Anterior cingulate cortex (tissue), 58 donors: ENCODE measurements at regions not wholly inside any gene's neighbourhood (a gene's known extent, or its start where the extent isn't known, plus 50 kb on each side); places are given as distances from the start of the nearest gene placed in this dataset.

Source experiments
- DNase-seq, 58 donors: peaks; one replicate each; lab custom pipeline; 2025; lab: John Stamatoyannopoulos, UW

GRCh38 chr16:27679899-27680298 lies 130.0 kb downstream of the KATNIP start:
- DNase-seq, result no peak

- DNase-seq, result no peak
These were observed 131.7 kb downstream of the KATNIP start for GRCh38 chr16:27681681-27682080.

DNA sequence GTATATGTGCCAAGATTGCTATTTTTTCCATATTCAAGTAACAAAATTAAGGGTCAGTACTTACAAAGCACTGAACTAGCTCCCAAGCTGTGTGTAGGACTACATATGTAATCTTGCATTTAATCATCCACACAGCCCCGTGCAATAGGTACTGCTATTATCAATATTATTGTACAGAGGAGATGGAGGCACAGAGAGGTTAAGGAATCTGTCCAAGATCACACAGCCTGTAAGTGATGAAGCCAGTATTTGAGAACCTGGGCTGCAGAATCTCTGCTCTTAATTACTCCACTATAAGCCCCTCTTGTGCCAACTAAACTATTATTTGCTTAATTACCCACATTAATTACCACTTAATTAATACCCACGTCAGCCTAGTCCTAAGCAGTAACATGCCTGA lies 134.1 kb downstream of the KATNIP start:
- no peak for DNase-seq

GRCh38 chr16:27685807-27686206 lies 135.9 kb downstream of the KATNIP start:
- DNase-seq, result no peak

DNA sequence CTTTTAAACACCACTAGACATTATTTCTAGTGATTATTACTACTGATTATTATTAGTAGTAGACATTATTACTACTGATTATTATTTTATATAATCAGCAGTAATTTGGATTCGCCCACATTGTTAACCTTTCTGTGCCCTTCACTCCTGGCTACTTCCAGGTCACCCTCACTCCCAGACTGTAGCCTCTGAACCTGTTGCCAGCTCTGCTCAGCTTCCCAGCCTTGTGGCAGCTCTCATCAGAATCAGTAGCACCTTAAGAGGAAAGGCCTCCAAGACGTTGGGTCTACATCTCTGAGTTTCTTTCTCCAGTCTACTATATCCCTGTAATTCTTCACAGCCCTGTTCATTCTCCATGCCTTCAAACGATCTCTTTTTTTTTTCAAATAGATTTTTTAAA lies 137.0 kb downstream of the KATNIP start:
- DNase-seq, result no peak

DNA sequence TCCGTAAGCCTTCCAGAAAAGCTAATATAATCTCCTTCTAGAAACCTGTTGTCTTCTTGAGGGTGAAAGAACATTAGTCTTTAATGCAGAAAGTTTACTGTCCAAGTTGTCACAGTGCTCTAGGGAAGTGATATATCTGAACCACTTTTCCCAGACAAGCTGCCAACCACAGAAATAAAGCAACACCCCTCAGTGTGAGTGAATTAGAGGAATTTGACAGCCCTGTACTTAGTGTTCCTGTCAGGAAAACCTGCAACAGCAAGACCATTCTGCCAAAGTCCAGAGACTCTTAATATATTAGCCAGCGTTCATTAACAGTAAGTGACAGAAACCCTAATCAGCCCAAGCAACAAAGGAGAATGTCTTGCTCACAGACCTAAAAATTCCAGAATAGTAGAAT lies 137.7 kb downstream of the KATNIP start:
- no peak for DNase-seq

DNA sequence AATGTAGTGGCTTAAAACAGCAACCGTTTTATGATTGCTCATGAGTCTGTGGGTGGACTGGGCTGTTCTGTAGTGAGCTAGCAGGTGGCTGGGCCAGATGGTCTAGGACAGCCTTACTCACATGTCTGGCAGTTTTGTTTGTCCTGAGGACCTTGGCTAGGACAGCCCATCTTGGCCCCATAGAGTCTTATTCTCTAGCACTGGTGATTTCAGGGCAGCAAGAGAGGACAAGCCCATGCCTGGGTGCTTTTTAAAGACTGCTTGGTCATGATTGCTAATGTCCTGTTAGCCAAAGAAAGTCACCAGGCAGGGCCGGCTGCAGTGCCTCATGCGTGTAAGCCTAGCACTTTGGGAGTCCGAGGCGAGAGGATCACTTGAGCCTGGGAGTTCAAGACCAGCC lies 139.8 kb downstream of the KATNIP start:
- DNase-seq, result peak in 22 of 58 donors; percentile 5 to 64 (median 23)

- DNase-seq, result peak in 30 of 58 donors; percentile 5 to 58 (median 19)
These were observed 140.7 kb downstream of the KATNIP start for GRCh38 chr16:27690608-27691007.

- peak in 1 of 58 donors; percentile 25 for DNase-seq
These were observed 141.8 kb downstream of the KATNIP start for GRCh38 chr16:27691721-27692120.

DNA sequence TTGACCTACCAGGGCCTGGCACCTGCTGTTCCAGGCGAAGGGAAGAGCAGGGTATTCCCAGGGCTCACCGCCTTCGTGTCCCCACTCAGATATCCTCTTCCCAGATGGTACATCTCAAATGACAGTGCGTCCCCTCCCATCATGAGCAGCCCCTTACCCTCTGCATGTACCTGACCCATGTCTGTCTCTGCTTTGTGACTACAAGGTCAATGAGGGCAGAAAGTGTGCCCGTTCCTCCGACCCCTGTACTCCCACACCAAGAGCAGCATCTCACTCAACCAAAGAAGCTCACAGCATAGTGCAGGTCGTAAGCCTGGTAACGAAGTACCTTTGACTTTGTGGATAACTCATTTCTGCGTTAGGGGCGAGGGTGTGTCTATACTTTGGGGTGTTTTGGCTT lies 142.6 kb downstream of the KATNIP start:
- no peak for DNase-seq

DNA sequence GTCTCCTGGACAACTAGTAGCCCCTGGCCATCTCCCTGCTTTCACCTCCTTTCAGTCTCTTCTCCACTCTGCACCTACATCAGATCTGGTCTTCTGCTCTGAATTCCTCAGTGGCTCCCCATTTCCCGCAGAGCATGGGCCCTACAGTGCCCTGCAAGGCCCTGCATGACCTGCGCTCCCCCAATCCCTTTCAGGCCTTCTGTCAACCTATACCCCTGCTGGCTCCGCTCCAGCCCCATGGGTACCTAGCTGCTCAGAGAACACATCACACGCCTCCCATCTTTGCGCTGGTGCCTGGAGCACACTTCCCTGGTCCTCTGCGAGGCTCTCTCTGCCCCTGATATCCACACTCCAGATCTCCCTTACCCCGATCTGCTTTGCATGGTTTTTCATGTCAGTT lies 145.2 kb downstream of the KATNIP start:
- DNase-seq, result no peak

- DNase-seq, result peak in 12 of 58 donors; percentile 5 to 47 (median 22)
These were observed 148.3 kb downstream of the KATNIP start for GRCh38 chr16:27698266-27698665.

DNA sequence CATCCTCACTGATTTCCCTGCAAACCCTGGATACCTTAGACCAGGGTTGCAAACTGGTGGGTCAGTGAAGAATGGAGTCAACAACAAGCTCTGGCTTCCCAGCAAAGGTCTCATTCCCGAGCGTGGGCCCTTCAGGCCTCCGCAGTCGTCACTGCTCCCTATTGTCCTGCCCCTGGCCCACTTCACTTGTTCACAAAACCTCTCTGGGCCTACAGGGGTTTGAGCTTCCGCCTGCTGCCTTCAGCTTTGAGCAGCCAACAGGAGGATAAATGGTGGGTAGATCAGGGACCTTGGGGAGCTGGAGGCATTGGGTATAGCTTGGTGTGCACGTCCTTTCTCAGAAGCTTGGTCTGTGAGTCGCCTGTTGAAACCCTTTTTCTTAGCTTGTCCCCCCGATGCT lies 148.8 kb downstream of the KATNIP start:
- DNase-seq, result no peak

- no peak for DNase-seq
These were observed 149.6 kb downstream of the KATNIP start for GRCh38 chr16:27699540-27699939.

GRCh38 chr16:27700304-27700995 lies 150.5 kb downstream of the KATNIP start:
- peak in 21 of 58 donors; percentile 9 to 71 (median 36) for DNase-seq

DNA sequence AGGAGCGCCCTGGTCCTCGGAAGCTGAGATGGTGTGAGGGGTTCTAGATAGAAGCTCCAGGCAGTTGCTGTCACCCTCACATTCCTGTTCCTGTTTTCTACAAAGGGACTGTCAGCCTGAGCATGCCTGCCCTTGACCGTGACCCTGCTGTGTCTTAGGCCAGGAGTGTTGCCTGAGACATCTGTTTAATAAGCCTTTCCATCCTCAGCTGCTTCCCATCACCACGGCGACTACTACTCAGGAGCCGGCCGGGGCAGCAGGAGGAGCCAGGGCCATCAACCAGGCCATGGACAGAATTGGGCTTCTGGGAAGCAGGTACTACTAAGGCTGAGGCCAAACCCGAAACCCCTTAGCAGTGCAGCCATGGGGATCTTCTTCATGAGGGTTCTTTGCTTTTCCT lies 151.4 kb downstream of the KATNIP start:
- DNase-seq, result no peak

DNA sequence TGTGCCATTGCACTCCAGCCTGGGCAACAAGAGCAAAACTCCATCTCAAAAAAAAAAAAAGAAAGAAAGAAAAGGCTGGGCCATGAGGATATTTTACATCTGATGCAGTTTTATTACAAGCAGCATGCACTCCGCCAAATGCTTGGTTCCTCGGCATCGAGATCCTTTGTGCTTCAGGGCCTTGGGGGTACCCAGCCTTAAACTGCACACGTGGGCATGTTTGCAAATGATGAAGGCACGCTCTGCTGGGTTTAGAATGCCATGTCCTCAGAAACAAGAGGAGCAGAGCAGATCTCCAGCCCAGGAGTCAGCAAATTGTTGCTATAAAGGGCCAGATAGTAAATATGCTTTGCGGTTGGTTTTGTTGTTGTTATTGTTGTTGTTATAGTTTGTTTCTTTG lies 153.2 kb downstream of the KATNIP start:
- DNase-seq, result no peak

DNA sequence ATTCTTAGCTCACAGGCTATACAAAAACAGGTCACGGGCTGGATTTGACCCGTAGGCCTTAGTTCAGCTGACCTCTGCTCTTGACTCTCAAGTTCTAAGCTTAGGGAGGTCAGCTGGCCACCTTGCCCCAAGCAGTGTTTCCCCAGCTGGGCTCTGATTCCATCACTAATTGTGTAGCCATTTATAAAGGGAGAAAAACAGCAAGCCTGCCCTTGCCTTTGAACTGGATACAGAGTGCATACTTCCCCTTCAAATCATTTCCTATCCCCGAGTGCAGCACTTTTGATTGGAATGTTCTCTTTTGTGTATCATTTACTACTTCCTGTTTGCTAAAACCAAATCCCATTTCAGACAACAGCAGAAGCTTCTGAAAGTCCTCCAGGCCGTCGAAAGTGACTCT lies 153.6 kb downstream of the KATNIP start:
- DNase-seq, result no peak

DNA sequence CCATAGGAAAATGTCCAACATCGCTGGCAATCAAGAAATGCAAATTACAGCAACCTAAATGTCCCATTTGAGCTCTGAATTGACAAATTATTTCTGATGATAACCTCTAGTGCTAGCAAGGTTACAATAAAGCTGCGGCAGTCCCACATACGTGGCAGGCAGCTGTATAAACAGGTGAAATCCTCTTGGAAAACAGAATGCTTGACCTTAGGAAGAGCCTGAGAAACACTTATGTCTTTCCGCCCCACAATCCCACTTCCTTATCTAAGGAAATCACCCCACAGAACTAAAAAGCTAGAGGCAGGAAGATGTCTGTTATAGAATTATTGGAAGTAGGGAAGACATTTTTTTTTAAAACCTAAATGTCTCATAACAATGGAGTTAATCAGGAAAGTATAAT lies 154.3 kb downstream of the KATNIP start:
- DNase-seq, result no peak

GRCh38 chr16:27706156-27706865 lies 156.4 kb downstream of the KATNIP start:
- DNase-seq, result no peak

DNA sequence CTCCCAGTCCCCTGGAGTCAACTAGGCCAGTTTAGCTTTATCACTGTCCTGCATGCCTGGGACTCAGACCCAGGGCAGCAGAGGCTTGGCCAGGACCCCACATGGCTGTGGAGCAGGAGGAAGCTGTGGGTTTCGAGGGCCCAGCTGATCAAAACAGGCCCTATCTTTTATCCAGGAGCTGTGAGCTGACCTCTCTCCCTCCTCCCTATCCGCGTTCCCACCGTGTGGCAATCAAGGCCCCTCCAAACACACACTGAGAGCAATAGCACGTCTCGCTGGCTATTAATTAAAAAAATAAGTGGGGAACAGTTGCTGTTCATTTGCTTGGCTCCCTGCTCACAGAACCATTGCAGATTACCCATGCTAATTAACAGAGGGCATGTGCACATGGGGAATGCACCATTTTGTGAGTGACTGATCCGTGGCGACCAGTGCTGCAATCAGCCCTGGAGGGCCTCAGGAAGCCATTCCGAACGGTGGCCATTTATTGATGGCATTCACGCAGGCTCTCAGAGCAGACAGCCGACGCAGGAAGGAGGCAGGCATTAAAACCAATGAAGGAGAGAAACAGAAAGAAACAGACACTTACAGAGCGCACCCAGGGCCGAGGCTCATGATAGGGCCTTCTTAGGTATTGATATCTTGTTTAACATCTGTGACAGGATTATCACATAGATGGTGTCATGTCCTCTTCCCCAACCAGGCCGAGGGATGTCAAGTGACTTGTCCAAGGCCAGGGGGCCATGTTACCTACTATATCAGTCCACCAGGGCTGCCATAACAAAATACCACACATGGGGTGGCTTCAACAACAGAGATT lies 157.1 kb downstream of the KATNIP start:
- no peak for DNase-seq
